CD4-positive, alpha-beta T cell treated with Interferon gamma for 1 hour (primary cell): ENCODE measurements at regions not wholly inside any gene's neighbourhood (a gene's known extent, or its start where the extent isn't known, plus 50 kb on each side); places are given as distances from the start of the nearest gene placed in this dataset.

Source experiments
- DNase-seq: peaks from one replicate; pipeline ENCODE4 v3.0.0-alpha.2; 2020

- DNase-seq, result no peak
Measured at GRCh38 chr12:58496411-58497190, 423.7 kb downstream of the LRIG3 start.

DNA sequence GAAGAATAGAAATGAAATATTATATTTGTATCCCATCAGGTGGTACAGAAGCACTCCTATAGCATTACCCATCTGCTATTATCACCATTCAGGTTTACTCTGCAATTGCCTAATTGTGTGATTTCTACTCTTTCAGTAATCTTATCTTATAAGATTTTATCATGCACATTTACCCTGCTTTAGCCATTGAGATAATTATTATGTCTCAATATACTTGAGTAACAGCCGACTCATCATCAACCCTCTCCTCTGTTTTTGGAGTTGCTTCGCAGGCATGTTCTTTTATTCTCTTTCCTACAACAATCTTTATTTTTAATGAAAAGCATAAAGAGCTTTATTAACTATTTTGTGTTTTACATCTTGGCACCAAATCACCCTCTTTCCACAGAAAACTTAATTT, 419.9 kb downstream of the LRIG3 start:
- DNase-seq, result no peak

- DNase-seq, result no peak
Measured at GRCh38 chr12:58502226-58502625, 418.1 kb downstream of the LRIG3 start.

DNA sequence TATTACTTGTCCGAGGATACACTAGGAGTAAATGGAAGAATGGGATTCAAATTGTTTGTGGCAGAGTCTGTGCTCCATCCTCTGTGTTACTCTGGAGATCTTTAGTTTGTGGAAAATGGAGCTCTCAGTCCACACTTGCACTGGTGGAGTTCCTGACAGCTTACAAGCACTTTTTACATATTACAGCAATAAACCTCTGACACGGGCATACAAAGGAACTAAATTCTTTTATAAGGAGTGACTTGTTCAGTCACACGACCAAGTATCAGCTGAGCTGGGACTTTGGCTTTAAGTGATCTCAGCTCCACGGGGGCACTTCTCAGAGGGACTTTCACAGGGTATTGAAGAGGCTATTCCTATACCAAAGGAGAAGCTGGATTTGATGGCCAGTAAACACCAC, 417.5 kb downstream of the LRIG3 start:
- DNase-seq, result no peak

DNA sequence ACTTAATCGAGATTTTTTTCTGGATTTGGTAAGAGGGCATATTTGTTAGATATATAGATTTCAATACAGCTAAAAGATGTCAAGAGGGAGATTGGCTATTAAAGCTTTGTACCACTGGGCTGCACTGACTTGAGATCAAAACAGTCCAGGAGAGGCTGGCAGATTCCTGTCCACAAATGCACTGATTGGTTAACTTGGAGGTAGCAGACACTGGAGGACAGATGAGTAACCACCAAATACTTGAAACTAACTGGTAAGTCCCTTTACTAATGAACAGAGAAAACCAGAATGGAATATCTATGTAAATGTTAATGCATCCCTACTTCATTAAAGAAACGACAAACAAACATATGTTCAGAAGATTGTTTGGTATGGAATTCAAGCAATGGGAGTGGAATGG, 416.6 kb downstream of the LRIG3 start:
- DNase-seq, result no peak

- DNase-seq, result no peak
Measured at GRCh38 chr12:58504143-58504938, 416.0 kb downstream of the LRIG3 start.

GRCh38 chr12:58509116-58509885, 411.0 kb downstream of the LRIG3 start:
- DNase-seq, result no peak

DNA sequence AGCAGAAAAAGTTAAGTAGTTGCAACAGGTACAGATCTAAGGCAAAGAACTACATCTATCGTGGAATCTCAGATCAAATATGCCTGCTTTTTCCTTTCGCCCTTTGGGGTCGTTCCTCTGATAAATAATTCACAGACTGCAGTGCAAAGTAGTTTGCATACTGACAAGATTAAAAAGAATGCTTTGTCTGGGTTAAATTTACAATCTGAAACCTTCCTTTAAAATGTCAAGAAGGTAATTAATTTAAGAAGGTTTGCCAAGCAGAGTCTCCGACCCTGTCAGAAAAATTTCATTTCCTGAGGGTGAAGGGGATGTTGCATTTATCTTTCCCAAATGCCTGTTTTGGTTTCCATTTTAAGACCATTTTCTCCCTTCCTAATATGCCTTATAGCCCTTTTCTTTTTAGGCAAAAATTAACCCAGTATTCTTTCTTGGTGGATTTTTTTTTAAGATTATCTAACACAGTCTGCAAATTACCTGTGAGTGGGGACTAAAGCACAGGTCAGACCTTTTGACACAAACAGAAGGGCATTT, 406.9 kb downstream of the LRIG3 start:
- no peak for DNase-seq

GRCh38 chr12:58513852-58514251, 406.5 kb downstream of the LRIG3 start:
- no peak for DNase-seq

DNA sequence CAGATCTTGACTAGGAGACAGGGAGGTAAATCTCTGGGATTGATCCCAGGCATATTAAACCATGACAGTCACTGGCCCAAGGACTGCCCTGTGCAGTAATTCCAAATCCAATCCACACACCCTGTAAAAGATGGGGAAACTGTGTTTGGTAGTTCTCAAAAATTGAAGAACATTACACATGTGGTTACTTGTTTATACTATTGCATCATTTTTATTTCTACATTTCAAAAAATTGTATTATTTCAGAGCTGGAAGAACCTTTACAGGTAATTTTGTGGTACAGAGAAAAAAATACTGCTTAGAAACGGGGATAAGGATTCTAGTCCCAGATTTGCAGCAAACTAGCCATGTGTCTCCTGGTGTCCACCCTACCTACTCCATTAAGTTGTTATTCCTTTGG, 400.5 kb downstream of the LRIG3 start:
- DNase-seq, result no peak

- no peak for DNase-seq
Measured at GRCh38 chr12:58521152-58521551, 399.2 kb downstream of the LRIG3 start.

- DNase-seq, result no peak
Measured at GRCh38 chr12:58521796-58522195, 398.5 kb downstream of the LRIG3 start.

DNA sequence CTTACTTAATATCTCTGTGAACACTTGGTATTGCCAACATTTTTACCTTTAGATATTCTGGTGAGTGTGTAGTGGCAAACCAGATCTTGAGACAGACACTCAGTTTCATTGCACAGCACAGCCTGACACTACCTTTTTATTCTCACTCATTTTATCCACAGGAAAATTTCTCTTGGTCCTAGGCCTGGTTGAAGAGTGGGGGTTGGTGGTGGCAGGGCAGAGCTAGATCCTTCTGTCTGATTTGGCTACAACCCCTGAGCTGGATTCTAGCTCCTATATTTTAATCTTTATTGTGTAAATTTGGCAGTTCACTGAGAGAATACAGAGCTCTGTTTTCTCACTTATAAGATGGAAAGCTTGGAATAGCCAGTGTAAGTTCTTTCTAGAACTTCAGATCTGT, 396.9 kb downstream of the LRIG3 start:
- no peak for DNase-seq

GRCh38 chr12:58528271-58528670, 392.0 kb downstream of the LRIG3 start:
- no peak for DNase-seq

GRCh38 chr12:58529114-58529665, 391.1 kb downstream of the LRIG3 start:
- DNase-seq, result no peak

DNA sequence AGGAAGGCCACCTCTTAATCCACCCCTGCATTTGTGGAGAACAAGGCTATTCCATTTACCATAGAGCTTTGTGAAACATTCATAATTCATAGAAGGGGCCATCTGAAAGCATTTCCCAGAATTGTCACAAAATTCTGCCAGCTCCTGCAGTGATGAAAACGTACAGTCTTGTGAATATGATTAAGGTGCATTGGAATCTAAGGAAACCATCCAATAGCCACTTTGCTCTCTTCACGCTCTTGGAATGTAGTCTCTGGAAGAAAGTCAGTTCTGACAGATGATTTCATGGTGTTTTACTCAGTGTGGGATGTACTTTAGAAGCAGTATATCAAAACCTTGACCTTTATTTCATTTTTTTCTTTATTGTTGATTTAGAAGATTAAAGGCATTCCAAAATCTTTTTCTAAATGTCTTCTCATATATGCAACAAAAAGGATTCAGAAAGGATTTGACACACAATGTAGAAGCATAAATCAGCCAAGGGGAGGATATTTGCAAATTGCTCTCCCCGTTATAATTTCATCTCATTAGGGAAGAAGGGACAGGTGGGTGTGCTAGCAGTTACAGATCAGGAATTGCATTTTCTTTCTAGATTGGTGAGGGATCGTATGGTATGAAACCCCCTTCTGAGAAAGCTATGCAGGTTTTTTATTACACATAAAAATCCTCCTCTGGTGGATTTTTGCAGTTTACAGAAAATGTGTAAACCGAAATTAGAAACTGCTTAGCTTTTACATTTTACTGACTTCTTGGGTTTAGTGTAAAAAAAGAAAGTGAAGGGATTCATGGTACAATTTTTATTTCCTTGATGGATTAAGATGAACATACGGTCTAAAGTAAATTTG, 390.2 kb downstream of the LRIG3 start:
- DNase-seq, result no peak

GRCh38 chr12:58530742-58531062, 389.6 kb downstream of the LRIG3 start:
- no peak for DNase-seq

GRCh38 chr12:58532855-58533608, 387.3 kb downstream of the LRIG3 start:
- DNase-seq, result no peak

- no peak for DNase-seq
Measured at GRCh38 chr12:58533652-58534051, 386.7 kb downstream of the LRIG3 start.

DNA sequence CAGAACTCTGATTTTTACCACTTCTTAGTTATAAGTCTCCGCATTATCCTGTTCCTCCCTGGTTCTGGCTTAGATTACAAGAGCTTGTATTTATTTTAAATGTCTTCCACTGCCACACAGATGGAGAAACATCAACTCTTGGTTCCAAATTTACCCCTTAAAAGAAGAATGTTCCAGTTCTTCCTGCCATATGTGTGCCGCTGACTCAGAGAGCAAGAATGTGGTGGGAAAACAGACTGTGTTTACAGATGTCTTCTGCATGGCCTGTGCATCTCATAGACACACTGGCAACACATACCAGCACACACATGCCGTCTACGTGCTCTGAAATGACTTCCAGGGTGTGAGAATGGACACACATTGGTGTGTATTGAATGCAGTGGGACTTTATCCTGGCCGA, 383.0 kb downstream of the LRIG3 start:
- no peak for DNase-seq

DNA sequence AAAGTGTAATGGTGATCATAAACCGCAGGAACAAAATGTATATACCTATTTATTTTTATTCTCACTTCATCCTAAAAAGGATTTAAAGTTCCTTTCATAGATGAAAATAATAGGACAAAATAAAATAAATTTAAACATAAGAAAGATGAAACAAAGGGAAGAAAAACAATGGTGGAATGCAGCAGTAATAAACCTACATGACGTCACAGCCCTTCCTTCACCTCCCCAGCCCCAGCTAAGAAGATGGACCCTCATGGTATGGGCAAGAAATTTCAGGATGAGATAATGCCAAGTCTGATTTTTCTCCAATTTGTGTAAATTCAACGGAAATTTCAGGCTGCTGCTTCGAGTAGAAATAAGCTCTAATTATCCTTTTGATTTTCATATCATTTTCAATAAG, 381.0 kb downstream of the LRIG3 start:
- no peak for DNase-seq
